ENCODE measurements at regions not wholly inside any gene's neighbourhood (a gene's known extent, or its start where the extent isn't known, plus 50 kb on each side); places are given as distances from the start of the nearest gene placed in this dataset.

GRCh38 chr4:188984518-188984917 is 845.3 kb downstream of the TRIML1 start:
- Histone ChIP-seq H3K9me3 (no peaks in the 10 kb centered on the region), H3K4me1 (ENCODE audit: control insufficient read depth in 1 of 2, insufficient read depth in 1 of 2, low read depth in 1 of 2, low read length in 1 of 2) (no peaks in the 10 kb centered on the region), H3K4me3 (ENCODE audit: low read depth in 1 of 2, low read length in 1 of 2) (no peak overlapping the region), H3K36me3 (no peaks in the 10 kb centered on the region), H3K27ac (no peak overlapping the region), H3K27me3 (no peaks in the 10 kb centered on the region)
- no peak for TF ChIP-seq CTCF (IDR thresholded peaks at IDR 0.05)

- no peak overlapping the region for H3K27ac ChIP-seq
Measured at GRCh38 chr4:188986271-188986689, 847.0 kb downstream of the TRIML1 start.

GRCh38 chr4:188987011-188987410 is 847.8 kb downstream of the TRIML1 start:
- Histone ChIP-seq H3K4me1 (ENCODE audit: control insufficient read depth in 1 of 2, insufficient read depth in 1 of 2, low read depth in 1 of 2, low read length in 1 of 2) (no peaks in the 10 kb centered on the region), H3K9me3 (no peaks in the 10 kb centered on the region), H3K4me3 (ENCODE audit: low read depth in 1 of 2, low read length in 1 of 2) (no peak overlapping the region), H3K36me3 (no peaks in the 10 kb centered on the region), H3K27ac (no peak overlapping the region), H3K27me3 (no peaks in the 10 kb centered on the region)
- TF ChIP-seq CTCF (IDR thresholded peaks at IDR 0.05): no peak

More at GRCh38 chr4:188986271-188986689, 847.0 kb downstream of the TRIML1 start:
- H3K27me3 ChIP-seq: no peaks in the 10 kb centered on the region
- no peak overlapping the region for H3K4me3 ChIP-seq (ENCODE audit: low read depth in 1 of 2, low read length in 1 of 2)
- H3K36me3 ChIP-seq: no peaks in the 10 kb centered on the region
- H3K4me1 ChIP-seq (ENCODE audit: control insufficient read depth in 1 of 2, insufficient read depth in 1 of 2, low read depth in 1 of 2, low read length in 1 of 2): no peaks in the 10 kb centered on the region
- no peak for TF ChIP-seq CTCF (IDR thresholded peaks at IDR 0.05)
- no peaks in the 10 kb centered on the region for H3K9me3 ChIP-seq

GRCh38 chr4:188988131-188988530 is 848.9 kb downstream of the TRIML1 start:
- no peak for TF ChIP-seq CTCF (IDR thresholded peaks at IDR 0.05)
- no peaks in the 10 kb centered on the region for H3K4me1 ChIP-seq (ENCODE audit: control insufficient read depth in 1 of 2, insufficient read depth in 1 of 2, low read depth in 1 of 2, low read length in 1 of 2)
- H3K36me3 ChIP-seq: no peaks in the 10 kb centered on the region
- no peak overlapping the region for H3K4me3 ChIP-seq (ENCODE audit: low read depth in 1 of 2, low read length in 1 of 2)
- no peaks in the 10 kb centered on the region for H3K9me3 ChIP-seq
- no peaks in the 10 kb centered on the region for H3K27me3 ChIP-seq
- H3K27ac ChIP-seq: no peak overlapping the region

GRCh38 chr4:188989371-188989770 is 850.1 kb downstream of the TRIML1 start:
- H3K27ac ChIP-seq: no peak overlapping the region
- H3K9me3 ChIP-seq: no peaks in the 10 kb centered on the region
- no peaks in the 10 kb centered on the region for H3K27me3 ChIP-seq
- H3K36me3 ChIP-seq: no peaks in the 10 kb centered on the region
- H3K4me1 ChIP-seq (ENCODE audit: control insufficient read depth in 1 of 2, insufficient read depth in 1 of 2, low read depth in 1 of 2, low read length in 1 of 2): no peaks in the 10 kb centered on the region
- H3K4me3 ChIP-seq (ENCODE audit: low read depth in 1 of 2, low read length in 1 of 2): no peak overlapping the region
- TF ChIP-seq CTCF (IDR thresholded peaks at IDR 0.05): no peak

- no peak for TF ChIP-seq CTCF (IDR thresholded peaks at IDR 0.05)
- Histone ChIP-seq H3K36me3 (no peaks in the 10 kb centered on the region), H3K27ac (no peak overlapping the region), H3K4me1 (ENCODE audit: control insufficient read depth in 1 of 2, insufficient read depth in 1 of 2, low read depth in 1 of 2, low read length in 1 of 2) (no peaks in the 10 kb centered on the region), H3K9me3 (no peaks in the 10 kb centered on the region), H3K4me3 (ENCODE audit: low read depth in 1 of 2, low read length in 1 of 2) (no peak overlapping the region), H3K27me3 (no peaks in the 10 kb centered on the region)
Measured at GRCh38 chr4:188992706-188993105, 853.5 kb downstream of the TRIML1 start.

Measured in neutrophil (primary cell).